Thyroid gland (tissue), 4 donors: ENCODE measurements at regions not wholly inside any gene's neighbourhood (a gene's known extent, or its start where the extent isn't known, plus 50 kb on each side); places are given as distances from the start of the nearest gene placed in this dataset.

ENCODE experiments used
- DNase-seq, 2 donors: peaks; one replicate each; pipeline ENCODE4 v3.0.0-alpha.2; 2019
- H3K27ac ChIP-seq, 3 donors: fragments of 200-600 bp; sonication (generic); 1 replicate in 2 of 3; 2 replicates in 1 of 3; pipeline ENCODE4 v1.5.1; 2016 to 2019; ENCODE audit warnings: mild to moderate bottlenecking in 1 of 3, moderate library complexity in 1 of 3
- H3K27me3 ChIP-seq: fragments of 200-600 bp; sonication (generic); one replicate; pipeline ENCODE4 v1.5.1; 2019
- H3K36me3 ChIP-seq, 2 donors: fragments of 200-600 bp; sonication (generic); one replicate each; pipeline ENCODE4 v1.5.1; 2016 to 2019
- H3K4me1 ChIP-seq, 2 donors: fragments of 200-600 bp; sonication (generic); one replicate each; pipeline ENCODE4 v1.5.1; 2017 to 2019
- H3K4me3 ChIP-seq, 3 donors: fragments of 200-600 bp; sonication (generic); replicated peaks in 1 of 3; 1 replicate in 2 of 3; 2 replicates in 1 of 3; pipeline ENCODE4 v1.5.1; 2016; ENCODE audit warnings: mild to moderate bottlenecking in 1 of 3
- H3K9me3 ChIP-seq: fragments of 200-600 bp; sonication (generic); one replicate; pipeline ENCODE4 v1.5.1; 2017
- CTCF ChIP-seq, 6 experiments: fragments of 200-600 bp in 3 of 6; fragments of 450-650 bp in 3 of 6; sonication (generic) in 3 of 6; IDR thresholded peaks; one replicate each; pipeline ENCODE4 v1.5.1; 2016 to 2019; ENCODE audit warnings: antibody characterized with exemption in 6 of 6, mild to moderate bottlenecking in 2 of 6, inconsistent platforms in 1 of 6, moderate library complexity in 1 of 6
- POLR2A ChIP-seq, 2 donors: fragments of 450-650 bp; IDR thresholded peaks; one replicate each; pipeline ENCODE4 v1.6.1; 2017; ENCODE audit warnings: antibody characterized with exemption in 2 of 2, mild to moderate bottlenecking in 2 of 2, moderate library complexity in 1 of 2
- WGBS, 2 donors: methylation state at CpG; one replicate each; pipeline ENCODE4 v1.1.5; 2017; 5-methylcytosine and 5-hydroxymethylcytosine counted together
- intact Hi-C: fragments of 100-400 bp; cut with DNase I; formaldehyde crosslinking; loops from one replicate; pipeline ENCODE4 v1.15.1; 2023

GRCh38 chr9:12212860-12213259 lies 480.3 kb upstream of the TYRP1 start:
- Histone ChIP-seq H3K27ac (no peak overlapping the region), H3K4me3 (no peak overlapping the region), H3K36me3 (no peaks in the 10 kb centered on the region), H3K9me3 (no peaks in the 10 kb centered on the region), H3K4me1 (no peaks in the 10 kb centered on the region), H3K27me3 (no peaks in the 10 kb centered on the region)
- no peak for TF ChIP-seq CTCF (IDR thresholded peaks at IDR 0.05)
- TF ChIP-seq POLR2A (IDR thresholded peaks at IDR 0.05): no peak
- no peak for DNase-seq
- 44 to 55% methylated on average over 3 of the region's 3 CpGs for WGBS, 2 donors
- intact Hi-C loops: no loop called here

GRCh38 chr9:12221470-12221869 lies 471.7 kb upstream of the TYRP1 start:
- no peaks in the 10 kb centered on the region for H3K9me3 ChIP-seq
- intact Hi-C loops: no loop called here
- no peaks in the 10 kb centered on the region for H3K4me1 ChIP-seq
- TF ChIP-seq POLR2A (IDR thresholded peaks at IDR 0.05): no peak
- no peak for TF ChIP-seq CTCF (IDR thresholded peaks at IDR 0.05)
- H3K27ac ChIP-seq: no peak overlapping the region
- DNase-seq: no peak
- H3K4me3 ChIP-seq: no peak overlapping the region
- no peaks in the 10 kb centered on the region for H3K27me3 ChIP-seq
- 24 to 64% methylated on average over 1 of the region's 1 CpG for WGBS, 2 donors
- no peaks in the 10 kb centered on the region for H3K36me3 ChIP-seq

DNA sequence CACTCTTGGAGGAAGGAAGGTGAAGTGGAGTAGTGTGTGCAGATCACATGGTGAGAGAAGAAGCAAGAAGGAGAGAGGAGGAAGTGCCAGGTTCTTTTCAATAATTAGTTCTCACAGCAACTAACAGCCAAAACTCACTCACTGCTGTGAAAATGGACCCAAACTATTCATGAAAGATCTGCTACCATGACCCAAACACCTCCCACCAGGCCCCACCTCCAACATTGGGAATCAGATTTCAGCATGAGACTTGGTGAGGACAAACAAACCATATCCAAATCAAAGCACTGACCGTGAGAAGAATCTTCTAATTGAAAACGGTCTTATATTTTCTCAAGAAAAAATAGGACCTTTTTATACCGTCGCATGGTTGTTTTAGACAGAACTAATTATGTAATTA lies 468.7 kb upstream of the TYRP1 start:
- intact Hi-C loops: no loop called here
- WGBS, 2 donors: 68 to 69% methylated on average over 4 of the region's 4 CpGs
- no peaks in the 10 kb centered on the region for H3K27me3 ChIP-seq
- no peaks in the 10 kb centered on the region for H3K4me1 ChIP-seq
- H3K4me3 ChIP-seq: no peak overlapping the region
- no peaks in the 10 kb centered on the region for H3K9me3 ChIP-seq
- no peak for TF ChIP-seq POLR2A (IDR thresholded peaks at IDR 0.05)
- TF ChIP-seq CTCF (IDR thresholded peaks at IDR 0.05): no peak
- H3K27ac ChIP-seq: no peak overlapping the region
- DNase-seq: no peak
- H3K36me3 ChIP-seq: no peaks in the 10 kb centered on the region

DNA sequence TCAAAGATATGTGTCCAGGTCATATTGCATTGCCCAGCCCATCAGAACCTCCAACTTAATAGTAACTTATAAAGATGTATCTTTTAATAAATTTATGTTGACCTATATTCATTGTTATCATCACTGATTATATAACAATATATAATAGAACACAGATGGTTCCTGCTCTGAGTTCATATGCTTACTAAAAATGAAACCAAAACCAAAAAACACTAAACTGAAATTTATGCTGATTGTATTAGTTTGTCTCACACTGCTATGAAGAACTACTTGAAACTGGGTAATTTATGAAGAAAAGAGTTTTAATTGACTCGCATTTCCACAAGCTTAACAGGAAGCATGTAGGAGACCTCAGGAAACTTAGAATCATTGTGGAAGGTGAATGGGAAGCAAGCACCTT lies 462.5 kb upstream of the TYRP1 start:
- TF ChIP-seq POLR2A (IDR thresholded peaks at IDR 0.05): no peak
- 80 to 87% methylated on average over 1 of the region's 1 CpG for WGBS, 2 donors

GRCh38 chr9:12231832-12232231 lies 461.4 kb upstream of the TYRP1 start:
- Histone ChIP-seq H3K4me1 (no peaks in the 10 kb centered on the region), H3K4me3 (no peak overlapping the region), H3K9me3 (no peaks in the 10 kb centered on the region), H3K27ac (no peak overlapping the region), H3K36me3 (no peaks in the 10 kb centered on the region), H3K27me3 (no peaks in the 10 kb centered on the region)
- DNase-seq: no peak
- intact Hi-C loops: no loop called here
- no peak for TF ChIP-seq CTCF (IDR thresholded peaks at IDR 0.05)
- no peak for TF ChIP-seq POLR2A (IDR thresholded peaks at IDR 0.05)

More for the DNA sequence above, 462.5 kb upstream of the TYRP1 start:
- no peaks in the 10 kb centered on the region for H3K27me3 ChIP-seq
- intact Hi-C loops: no loop called here
- no peaks in the 10 kb centered on the region for H3K4me1 ChIP-seq
- H3K9me3 ChIP-seq: no peaks in the 10 kb centered on the region
- H3K27ac ChIP-seq: no peak overlapping the region
- DNase-seq: no peak
- H3K36me3 ChIP-seq: no peaks in the 10 kb centered on the region
- no peak overlapping the region for H3K4me3 ChIP-seq

- WGBS, 2 donors: 79 to 95% methylated on average over 3 of the region's 3 CpGs
- Histone ChIP-seq H3K4me3 (no peak overlapping the region), H3K27ac (no peak overlapping the region), H3K27me3 (no peaks in the 10 kb centered on the region), H3K9me3 (no peaks in the 10 kb centered on the region), H3K36me3 (no peaks in the 10 kb centered on the region), H3K4me1 (no peaks in the 10 kb centered on the region)
- no peak for DNase-seq
- intact Hi-C loops: no loop called here
- TF ChIP-seq POLR2A (IDR thresholded peaks at IDR 0.05) (no peak), CTCF (IDR thresholded peaks at IDR 0.05) (no peak)
These were observed 460.3 kb upstream of the TYRP1 start for GRCh38 chr9:12232836-12233235.
